Coronary artery (tissue), 2 donors: ENCODE measurements at regions not wholly inside any gene's neighbourhood (a gene's known extent, or its start where the extent isn't known, plus 50 kb on each side); places are given as distances from the start of the nearest gene placed in this dataset.

Source experiments
- DNase-seq: peaks from one replicate; pipeline ENCODE4 v3.0.0-alpha.2; 2017; ENCODE audit warnings: low spot score
- H3K27ac ChIP-seq, 2 donors: fragments of 200-600 bp; sonication (generic); one replicate each; pipeline ENCODE4 v1.5.1; 2016 to 2019
- H3K4me3 ChIP-seq: fragments of 200-600 bp; sonication (generic); 2 replicates; pipeline ENCODE4 v1.5.1; 2016; ENCODE audit warnings: mild to moderate bottlenecking, moderate library complexity
- CTCF ChIP-seq: fragments of 200-600 bp; sonication (generic); IDR thresholded peaks from one replicate; pipeline ENCODE4 v1.5.1; 2019; ENCODE audit warnings: antibody characterized with exemption

GRCh38 chr3:182216311-182216970 lies 504.7 kb downstream of the SOX2 start:
- Histone ChIP-seq H3K27ac (no peak overlapping the region), H3K4me3 (no peak overlapping the region)
- DNase-seq = no peak
- no peak for TF ChIP-seq CTCF

- H3K27ac ChIP-seq = no peak overlapping the region
- TF ChIP-seq CTCF = no peak
These were observed 508.3 kb downstream of the SOX2 start for GRCh38 chr3:182220013-182220412.

GRCh38 chr3:182220471-182220870 lies 508.7 kb downstream of the SOX2 start:
- no peak for TF ChIP-seq CTCF
- Histone ChIP-seq H3K27ac (no peak overlapping the region), H3K4me3 (no peak overlapping the region)
- no peak for DNase-seq

More at GRCh38 chr3:182220013-182220412, 508.3 kb downstream of the SOX2 start:
- DNase-seq = no peak
- H3K4me3 ChIP-seq = no peak overlapping the region

GRCh38 chr3:182226995-182227394 lies 515.3 kb downstream of the SOX2 start:
- TF ChIP-seq CTCF = no peak
- no peak overlapping the region for H3K27ac ChIP-seq
- DNase-seq = no peak

GRCh38 chr3:182233405-182233804 lies 521.7 kb downstream of the SOX2 start:
- H3K4me3 ChIP-seq = no peak overlapping the region
- TF ChIP-seq CTCF = no peak
- H3K27ac ChIP-seq = no peak overlapping the region
- no peak for DNase-seq

More at GRCh38 chr3:182226995-182227394, 515.3 kb downstream of the SOX2 start:
- H3K4me3 ChIP-seq = no peak overlapping the region

DNA sequence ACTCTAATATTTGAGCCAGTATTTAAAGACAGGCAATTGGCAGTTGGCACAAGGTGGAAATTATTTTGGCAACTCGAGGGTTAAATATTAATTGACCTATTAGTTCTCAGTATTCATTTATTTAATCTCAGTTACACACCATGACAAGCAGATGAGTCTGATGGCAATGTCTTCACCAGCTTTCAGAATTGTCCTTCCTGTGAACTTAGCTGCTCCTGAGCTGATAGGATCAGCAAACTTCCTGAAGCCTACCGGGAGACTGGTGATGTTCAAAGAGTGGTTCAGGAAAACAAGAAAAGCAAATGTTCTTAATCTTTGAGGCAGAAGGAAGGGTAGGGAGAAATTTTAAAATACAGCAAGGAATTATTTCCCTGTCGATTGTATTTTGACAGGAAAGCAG lies 522.2 kb downstream of the SOX2 start:
- DNase-seq = no peak
- Histone ChIP-seq H3K4me3 (no peak overlapping the region), H3K27ac (no peak overlapping the region)
- no peak for TF ChIP-seq CTCF

- TF ChIP-seq CTCF = no peak
- no peak overlapping the region for H3K27ac ChIP-seq
- no peak for DNase-seq
- H3K4me3 ChIP-seq = no peak overlapping the region
These were observed 523.2 kb downstream of the SOX2 start for GRCh38 chr3:182234881-182235280.
